Right lobe of liver (tissue), 4 donors: ENCODE measurements at regions not wholly inside any gene's neighbourhood (a gene's known extent, or its start where the extent isn't known, plus 50 kb on each side); places are given as distances from the start of the nearest gene placed in this dataset.

ENCODE experiments used
- POLR2A ChIP-seq: fragments of 450-650 bp; IDR thresholded peaks from one replicate; pipeline ENCODE4 v1.6.1; 2017; ENCODE audit warnings: antibody characterized with exemption, mild to moderate bottlenecking
- TF ChIP-seq, protein P1 (sequence below), 4 donors: fragments of 200-600 bp in 3 of 4; fragments of 450-650 bp in 1 of 4; IDR thresholded peaks; one replicate each; pipeline versions ENCODE4 v1.5.1 to v1.8.0; 2016 to 2022; ENCODE audit warnings: antibody characterized with exemption in 4 of 4, mild to moderate bottlenecking in 2 of 4
- donor health status: DM: no; HTN: no; CAD: no.
- donor health status: DM: no; HTN: no; CAD: no.
- donor health status: DM: no; HTN: yes; CAD: no.

DNA sequence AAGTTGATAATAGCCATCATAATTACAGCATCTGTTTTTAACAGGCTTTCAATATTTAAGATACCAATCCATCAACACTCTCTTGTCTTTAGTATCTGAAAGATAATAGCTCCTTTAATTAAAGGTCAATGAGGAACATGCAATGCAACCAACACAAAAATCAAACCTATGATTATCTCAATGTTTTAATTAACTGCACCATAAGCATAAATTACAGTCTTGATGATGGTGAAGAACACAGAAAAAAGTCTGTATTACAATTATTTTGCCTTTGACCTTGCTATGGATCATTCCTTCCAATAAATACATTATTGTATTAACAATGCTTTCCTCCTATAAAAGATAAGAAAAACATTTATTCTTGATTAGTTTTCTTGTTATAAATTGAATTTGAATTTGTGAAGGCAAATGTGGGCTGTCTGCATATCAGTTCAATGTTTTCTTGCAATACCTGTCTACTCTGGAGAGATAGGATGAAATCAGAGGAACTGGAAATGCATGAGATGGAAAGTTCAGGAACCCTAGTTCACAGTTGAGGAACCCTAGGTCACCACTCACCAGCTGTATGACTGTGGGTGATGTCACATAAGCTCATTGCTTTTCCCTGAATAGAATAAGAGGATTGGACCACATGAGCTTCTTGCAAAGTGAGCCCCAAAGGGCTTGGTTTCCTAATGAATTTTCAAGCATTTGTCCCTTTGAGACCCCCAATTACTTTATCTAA, 58.5 kb upstream of the ANXA1 start:
- TF ChIP-seq, protein P1, sequence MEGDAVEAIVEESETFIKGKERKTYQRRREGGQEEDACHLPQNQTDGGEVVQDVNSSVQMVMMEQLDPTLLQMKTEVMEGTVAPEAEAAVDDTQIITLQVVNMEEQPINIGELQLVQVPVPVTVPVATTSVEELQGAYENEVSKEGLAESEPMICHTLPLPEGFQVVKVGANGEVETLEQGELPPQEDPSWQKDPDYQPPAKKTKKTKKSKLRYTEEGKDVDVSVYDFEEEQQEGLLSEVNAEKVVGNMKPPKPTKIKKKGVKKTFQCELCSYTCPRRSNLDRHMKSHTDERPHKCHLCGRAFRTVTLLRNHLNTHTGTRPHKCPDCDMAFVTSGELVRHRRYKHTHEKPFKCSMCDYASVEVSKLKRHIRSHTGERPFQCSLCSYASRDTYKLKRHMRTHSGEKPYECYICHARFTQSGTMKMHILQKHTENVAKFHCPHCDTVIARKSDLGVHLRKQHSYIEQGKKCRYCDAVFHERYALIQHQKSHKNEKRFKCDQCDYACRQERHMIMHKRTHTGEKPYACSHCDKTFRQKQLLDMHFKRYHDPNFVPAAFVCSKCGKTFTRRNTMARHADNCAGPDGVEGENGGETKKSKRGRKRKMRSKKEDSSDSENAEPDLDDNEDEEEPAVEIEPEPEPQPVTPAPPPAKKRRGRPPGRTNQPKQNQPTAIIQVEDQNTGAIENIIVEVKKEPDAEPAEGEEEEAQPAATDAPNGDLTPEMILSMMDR (IDR thresholded peaks at IDR 0.05), result no peak
- TF ChIP-seq POLR2A, result no peak
